H1 (cell line): ENCODE measurements at regions not wholly inside any gene's neighbourhood (a gene's known extent, or its start where the extent isn't known, plus 50 kb on each side); places are given as distances from the start of the nearest gene placed in this dataset.

Experiments
- CTCF ChIA-PET: fragments of 300-600 bp; sonication (Branson Sonifier 250); formaldehyde crosslinking; loops from one replicate; lab custom pipeline; 2021; ENCODE audit not compliant: partially characterized antibody; lab: Charles Lee
- POLR2A ChIA-PET: fragments of 300-600 bp; sonication (Branson Sonifier 250); formaldehyde crosslinking; loops from one replicate; lab custom pipeline; 2021; ENCODE audit warnings: inconsistent platforms; ENCODE audit not compliant: partially characterized antibody; lab: Charles Lee
- DNase-seq, 2 experiments: peaks; one replicate each; pipeline versions ENCODE4 v3.0.0 to v3.0.0-alpha.2; 2010 to 2022; ENCODE audit warnings: low spot score in 2 of 2, low read depth in 1 of 2, mixed read lengths in 1 of 2
- FAIRE-seq: peaks from 2 replicates; lab custom pipeline; 2011; peaks lifted over from hg19 to GRCh38; lab: Jason Lieb, UNC
- H2AFZ ChIP-seq: 2 replicates; pipeline ENCODE4 v1.8.1; 2012; ENCODE audit warnings: low read length, inconsistent platforms
- H2AK5ac ChIP-seq: 2 replicates; pipeline ENCODE4 v1.6.1; 2013; ENCODE audit warnings: low read depth, low read length
- H2BK120ac ChIP-seq: replicated peaks from 2 replicates; pipeline ENCODE3; 2013; ENCODE audit warnings: low read depth, low read length, inconsistent platforms
- H2BK12ac ChIP-seq: 2 replicates; pipeline ENCODE4 v1.6.1; 2013; ENCODE audit warnings: low read depth, low read length
- H2BK15ac ChIP-seq: 2 replicates; pipeline ENCODE4 v1.6.1; 2013; ENCODE audit warnings: low read length
- H2BK20ac ChIP-seq: 2 replicates; pipeline ENCODE4 v1.6.1; 2013; ENCODE audit warnings: low read length
- H2BK5ac ChIP-seq: 2 replicates; pipeline ENCODE4 v1.6.1; 2013; ENCODE audit warnings: low read depth, low read length
- H3K14ac ChIP-seq: 2 replicates; pipeline ENCODE4 v1.6.1; 2013; ENCODE audit warnings: inconsistent platforms; ENCODE audit not compliant: insufficient read length
- H3K18ac ChIP-seq: 2 replicates; pipeline ENCODE4 v1.6.1; 2013; ENCODE audit warnings: low read length; ENCODE audit errors: extremely low read depth
- H3K23ac ChIP-seq: 2 replicates; pipeline ENCODE4 v1.6.1; 2013; ENCODE audit warnings: inconsistent platforms; ENCODE audit not compliant: insufficient read length
- H3K23me2 ChIP-seq: 2 replicates; pipeline ENCODE4 v1.6.1; 2013; ENCODE audit warnings: low read depth, low read length
- H3K27ac ChIP-seq: 2 replicates; pipeline ENCODE4 v1.6.1; 2011; ENCODE audit warnings: low read depth, low read length, inconsistent platforms
- H3K27me3 ChIP-seq, 4 experiments: replicated peaks in 1 of 4; 1 replicate in 1 of 4; 2 replicates in 3 of 4; pipeline versions ENCODE4 v1.6.1 to v1.8.1; 2011 to 2013; ENCODE audit warnings: low read length in 3 of 4, mild to moderate bottlenecking in 3 of 4, inconsistent platforms in 2 of 4, mixed read lengths in 2 of 4, moderate library complexity in 1 of 4; ENCODE audit not compliant: control insufficient read depth in 3 of 4, insufficient read depth in 3 of 4; ENCODE audit errors: extremely low read depth in 1 of 4
- H3K36me3 ChIP-seq, 4 experiments: 2 replicates each; pipeline versions ENCODE4 v1.6.1 to v1.8.1; 2011 to 2013; ENCODE audit warnings: mild to moderate bottlenecking in 4 of 4, low read length in 3 of 4, moderate library complexity in 2 of 4, control low read depth in 1 of 4, inconsistent platforms in 1 of 4; ENCODE audit not compliant: insufficient read depth in 4 of 4, control insufficient read depth in 2 of 4
- H3K4ac ChIP-seq: replicated peaks from 2 replicates; pipeline ENCODE3; 2013; ENCODE audit warnings: low read length, low read depth, mixed read lengths, inconsistent platforms; ENCODE audit not compliant: insufficient read length
- H3K4me1 ChIP-seq, 4 experiments: replicated peaks in 1 of 4; 1 replicate in 1 of 4; 2 replicates in 3 of 4; pipeline versions ENCODE4 v1.6.1 to v1.8.1; 2011 to 2013; ENCODE audit warnings: low read length in 3 of 4, inconsistent platforms in 2 of 4, mixed read lengths in 1 of 4; ENCODE audit not compliant: insufficient read depth in 4 of 4, control insufficient read depth in 3 of 4
- H3K4me2 ChIP-seq, 2 experiments: 2 replicates each; pipeline versions ENCODE4 v1.6.1 to v1.8.1; 2011 to 2013; ENCODE audit warnings: low read depth in 2 of 2, low read length in 2 of 2, control low read depth in 1 of 2, inconsistent platforms in 1 of 2, mild to moderate bottlenecking in 1 of 2; ENCODE audit not compliant: insufficient read depth in 1 of 2
- H3K4me3 ChIP-seq, 4 experiments: fragments of 200-600, 300-600 bp in 1 of 4; sonication (generic), shearing (Covaris generic), sonication (Bioruptor Twin) in 1 of 4; 2 replicates each; pipeline versions ENCODE4 v1.5.1 to v1.8.1; 2011 to 2016; ENCODE audit warnings: low read length in 4 of 4, low read depth in 3 of 4, control low read depth in 2 of 4, inconsistent platforms in 2 of 4, mild to moderate bottlenecking in 2 of 4, mixed read lengths in 1 of 4, moderate library complexity in 1 of 4; ENCODE audit not compliant: insufficient read depth in 2 of 4; ENCODE audit errors: extremely low read depth in 1 of 4
- H3K56ac ChIP-seq: replicated peaks from 2 replicates; pipeline ENCODE3; 2013; ENCODE audit warnings: low read depth, mild to moderate bottlenecking, mixed read lengths, low read length, inconsistent platforms; ENCODE audit not compliant: insufficient read length
- H3K79me1 ChIP-seq: 2 replicates; pipeline ENCODE4 v1.6.1; 2013; ENCODE audit warnings: low read depth, low read length, control low read depth
- H3K79me2 ChIP-seq, 2 experiments: 2 replicates each; pipeline versions ENCODE4 v1.6.1 to v1.8.1; 2012 to 2013; ENCODE audit warnings: low read length in 2 of 2, mild to moderate bottlenecking in 2 of 2, inconsistent platforms in 1 of 2; ENCODE audit not compliant: insufficient read depth in 2 of 2, control insufficient read depth in 1 of 2
- H3K9ac ChIP-seq, 4 experiments: replicated peaks in 1 of 4; 1 replicate in 1 of 4; 2 replicates in 3 of 4; pipeline versions ENCODE4 v1.6.1 to v1.8.1; 2011 to 2013; ENCODE audit warnings: low read depth in 3 of 4, low read length in 3 of 4, control low read depth in 2 of 4, mild to moderate bottlenecking in 2 of 4, moderate library complexity in 2 of 4, inconsistent platforms in 1 of 4; ENCODE audit errors: extremely low read depth in 1 of 4
- H3K9me3 ChIP-seq, 2 experiments: 2 replicates each; pipeline versions ENCODE4 v1.6.1 to v1.8.1; 2012 to 2013; ENCODE audit warnings: mild to moderate bottlenecking in 2 of 2, moderate library complexity in 2 of 2, control low read depth in 1 of 2, inconsistent platforms in 1 of 2, low read depth in 1 of 2, low read length in 1 of 2, mixed read lengths in 1 of 2; ENCODE audit not compliant: insufficient read depth in 2 of 2
- H4K20me1 ChIP-seq, 2 experiments: replicated peaks in 1 of 2; 2 replicates each; pipeline versions ENCODE3 to v1.8.1; 2011 to 2013; ENCODE audit warnings: inconsistent platforms in 2 of 2, low read length in 2 of 2, mild to moderate bottlenecking in 1 of 2; ENCODE audit not compliant: insufficient read depth in 2 of 2, control insufficient read depth in 1 of 2
- H4K5ac ChIP-seq: 2 replicates; pipeline ENCODE4 v1.6.1; 2013; ENCODE audit warnings: low read length, low read depth, mixed read lengths, inconsistent platforms; ENCODE audit not compliant: insufficient read length
- H4K8ac ChIP-seq: 2 replicates; pipeline ENCODE4 v1.8.0; 2013; ENCODE audit warnings: mild to moderate bottlenecking, moderate library complexity, low read length, inconsistent platforms; ENCODE audit not compliant: insufficient read depth; ENCODE audit errors: extremely low read depth
- H4K91ac ChIP-seq: replicated peaks from 2 replicates; pipeline ENCODE3; 2013; ENCODE audit warnings: low read length, mixed read lengths, inconsistent platforms; ENCODE audit not compliant: insufficient read length
- BCL11A ChIP-seq, 2 experiments: IDR thresholded peaks; one replicate each; pipeline ENCODE4 v1.6.1; 2011; ENCODE audit warnings: low read depth in 2 of 2, low read length in 2 of 2, mild to moderate bottlenecking in 2 of 2
- CHD1 ChIP-seq: IDR thresholded peaks from 2 replicates; pipeline ENCODE4 v1.6.1; 2012; ENCODE audit warnings: low read depth, low read length, improper control_type of control experiment
- CHD2 ChIP-seq: IDR thresholded peaks from 2 replicates; pipeline ENCODE4 v1.6.1; 2012; ENCODE audit warnings: low read length, improper control_type of control experiment
- CREB1 ChIP-seq: IDR thresholded peaks from 2 replicates; pipeline ENCODE4 v1.6.1; 2012; ENCODE audit warnings: inconsistent platforms
- KDM5A ChIP-seq: fragments of 200-600 bp; IDR thresholded peaks from 2 replicates; pipeline ENCODE4 v1.7.1; 2012; ENCODE audit warnings: mild to moderate bottlenecking, low read length, inconsistent platforms, mixed read lengths
- PHF8 ChIP-seq: fragments of 200-600 bp; sonication (generic); conservative IDR thresholded peaks from 2 replicates; pipeline ENCODE4 v1.7.1; 2012; ENCODE audit warnings: low read depth, mild to moderate bottlenecking, inconsistent platforms, low read length, moderate library complexity
- RAD21 ChIP-seq, 2 experiments: IDR thresholded peaks in 1 of 2; conservative IDR thresholded peaks in 1 of 2; 2 replicates each; pipeline ENCODE4 v1.6.1; 2011; ENCODE audit warnings: low read depth in 2 of 2, low read length in 2 of 2, improper control_type of control experiment in 1 of 2, inconsistent platforms in 1 of 2, mild to moderate bottlenecking in 1 of 2, moderate library complexity in 1 of 2
- SAP30 ChIP-seq: fragments of 300-600 bp; sonication (generic); IDR thresholded peaks from 2 replicates; pipeline ENCODE4 v1.7.1; 2012; ENCODE audit warnings: low read length, moderate library complexity, mild to moderate bottlenecking, inconsistent platforms; ENCODE audit not compliant: insufficient read depth, insufficient replicate concordance
- SP1 ChIP-seq: IDR thresholded peaks from 2 replicates; pipeline ENCODE4 v1.6.1; 2011; ENCODE audit warnings: low read depth, low read length
- SP2 ChIP-seq: IDR thresholded peaks from 2 replicates; pipeline ENCODE4 v1.6.1; 2012; ENCODE audit warnings: mild to moderate bottlenecking, low read length, inconsistent platforms
- TAF7 ChIP-seq: optimal IDR thresholded peaks from 2 replicates; pipeline ENCODE3; 2011; ENCODE audit warnings: low read depth, mild to moderate bottlenecking, inconsistent platforms, low read length, moderate library complexity, borderline replicate concordance
- YY1 ChIP-seq: IDR thresholded peaks from 2 replicates; pipeline ENCODE4 v1.6.1; 2011; ENCODE audit warnings: low read depth, mild to moderate bottlenecking, low read length
- WGBS, 2 experiments: shearing (Covaris generic) in 1 of 2; methylation state at CpG; one replicate each; pipeline versions ENCODE4 v1.1.6 to v1.1.7; 2013 to 2015; ENCODE audit warnings: low lambda C conversion rate in 2 of 2, mixed read lengths in 2 of 2, inconsistent platforms in 1 of 2, low coverage in 1 of 2, missing lambda C conversion rate in 1 of 2; ENCODE audit not compliant: insufficient replicate concordance in 2 of 2, insufficient coverage in 1 of 2, insufficient read length in 1 of 2; ENCODE audit errors: extremely low coverage in 1 of 2, missing lambda C conversion rate in 1 of 2; 5-methylcytosine and 5-hydroxymethylcytosine counted together
- TF ChIP-seq, protein P1 (sequence below): IDR thresholded peaks from 2 replicates; pipeline ENCODE4 v1.6.1; 2011; ENCODE audit warnings: low read length, improper control_type of control experiment

DNA sequence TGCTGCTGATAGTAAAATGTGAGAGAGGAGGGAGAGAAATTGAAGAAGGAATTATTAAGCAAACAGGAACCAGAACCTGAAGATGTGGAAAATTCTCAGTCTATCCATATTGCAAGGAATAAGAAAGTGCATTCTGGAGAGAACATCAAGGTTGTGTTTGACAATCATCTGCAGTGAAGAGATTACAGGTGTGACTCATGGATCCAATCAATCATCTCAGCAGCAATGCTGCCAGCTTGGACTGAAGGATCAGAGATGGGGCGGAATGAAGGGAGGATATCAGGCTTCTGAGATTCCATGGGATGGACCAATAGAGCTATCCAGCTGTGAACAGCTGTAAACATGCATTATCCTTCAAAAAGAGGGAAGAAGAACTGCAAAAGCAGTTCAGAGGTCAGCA lies 247.3 kb downstream of the LPIN1 start:
- Histone ChIP-seq H3K14ac (no peak overlapping the region), H3K4ac (no peak overlapping the region)
- CTCF ChIA-PET = no interaction called here
- TF ChIP-seq CHD2 = no peak
- no peak for TF ChIP-seq CHD1
- no peak for TF ChIP-seq SP2
- no peak for TF ChIP-seq TAF7
- TF ChIP-seq KDM5A = no peak
- no peak for TF ChIP-seq SAP30
- no peak for TF ChIP-seq SP1
- TF ChIP-seq YY1 = no peak
- TF ChIP-seq CREB1 = no peak
- TF ChIP-seq, protein P1, sequence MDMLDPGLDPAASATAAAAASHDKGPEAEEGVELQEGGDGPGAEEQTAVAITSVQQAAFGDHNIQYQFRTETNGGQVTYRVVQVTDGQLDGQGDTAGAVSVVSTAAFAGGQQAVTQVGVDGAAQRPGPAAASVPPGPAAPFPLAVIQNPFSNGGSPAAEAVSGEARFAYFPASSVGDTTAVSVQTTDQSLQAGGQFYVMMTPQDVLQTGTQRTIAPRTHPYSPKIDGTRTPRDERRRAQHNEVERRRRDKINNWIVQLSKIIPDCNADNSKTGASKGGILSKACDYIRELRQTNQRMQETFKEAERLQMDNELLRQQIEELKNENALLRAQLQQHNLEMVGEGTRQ = no peak
- no peak for TF ChIP-seq RAD21 (IDR thresholded peaks at IDR 0.05 in 1 of 2, conservative IDR thresholded peaks at IDR 0.05 in 1 of 2; ENCODE audit: low read depth in 2 of 2, low read length in 2 of 2)
- no peak for TF ChIP-seq BCL11A (IDR thresholded peaks at IDR 0.05; ENCODE audit: low read depth in 2 of 2, low read length in 2 of 2)
- TF ChIP-seq PHF8 = no peak

More for the DNA sequence above, 247.3 kb downstream of the LPIN1 start:
- H2AFZ ChIP-seq = no peak overlapping the region
- no peak overlapping the region for H4K5ac ChIP-seq
- H4K20me1 ChIP-seq = no peaks in the 10 kb centered on the region
- 100% methylated on average over 1 of the region's 1 CpG; no CpG with 5 or more reads in 1 of the 2 experiments for WGBS, 2 experiments
- no peak for FAIRE-seq
- no peaks in the 10 kb centered on the region; a peak in 1 of 7 replicates for H3K4me1 ChIP-seq
- H3K9ac ChIP-seq = no peak overlapping the region
- no peaks in the 10 kb centered on the region for H3K23me2 ChIP-seq
- no peaks in the 10 kb centered on the region for H3K79me1 ChIP-seq
- H4K91ac ChIP-seq = no peak overlapping the region
- no peak overlapping the region for H4K8ac ChIP-seq
- no peak for DNase-seq
- H3K9me3 ChIP-seq = peaks cover 0 to 5% of the 10 kb centered on the region in 2 experiments; a peak in 1 of 4 replicates
- H3K4me2 ChIP-seq = no peak overlapping the region
- no peak overlapping the region for H2BK15ac ChIP-seq
- no peaks in the 10 kb centered on the region for H3K27me3 ChIP-seq
- no peak overlapping the region for H2AK5ac ChIP-seq
- no peaks in the 10 kb centered on the region for H3K36me3 ChIP-seq
- H2BK5ac ChIP-seq = no peak overlapping the region
- no peaks in the 10 kb centered on the region for H3K79me2 ChIP-seq
- POLR2A ChIA-PET = no interaction called here
- no peak overlapping the region for H2BK20ac ChIP-seq
- no peak overlapping the region for H2BK120ac ChIP-seq
- no peak overlapping the region for H3K27ac ChIP-seq
- H3K18ac ChIP-seq = no peak overlapping the region
- no peak overlapping the region for H3K56ac ChIP-seq
- H3K4me3 ChIP-seq = no peak overlapping the region
- no peak overlapping the region for H3K23ac ChIP-seq
- H2BK12ac ChIP-seq = no peak overlapping the region
